ENCODE measurements at regions not wholly inside any gene's neighbourhood (a gene's known extent, or its start where the extent isn't known, plus 50 kb on each side); places are given as distances from the start of the nearest gene placed in this dataset.
A peak's percentile ranks its signal among the peaks of the same experiment; 100 is the strongest.
"Not testable (repeated sequence)": the region's sequence is repeated elsewhere in the genome, so short reads cannot be mapped to it uniquely, and the experiment has no call there.

- DNase-seq, result peak; percentile 76
Measured at GRCh38 chr3:154972951-154973350, 107.2 kb upstream of the MME start.

GRCh38 chr3:154971771-154972326 lies 108.3 kb upstream of the MME start:
- peak; percentile 74 for DNase-seq

- DNase-seq, result no peak
Measured at GRCh38 chr3:154971341-154971740, 108.8 kb upstream of the MME start.

DNA sequence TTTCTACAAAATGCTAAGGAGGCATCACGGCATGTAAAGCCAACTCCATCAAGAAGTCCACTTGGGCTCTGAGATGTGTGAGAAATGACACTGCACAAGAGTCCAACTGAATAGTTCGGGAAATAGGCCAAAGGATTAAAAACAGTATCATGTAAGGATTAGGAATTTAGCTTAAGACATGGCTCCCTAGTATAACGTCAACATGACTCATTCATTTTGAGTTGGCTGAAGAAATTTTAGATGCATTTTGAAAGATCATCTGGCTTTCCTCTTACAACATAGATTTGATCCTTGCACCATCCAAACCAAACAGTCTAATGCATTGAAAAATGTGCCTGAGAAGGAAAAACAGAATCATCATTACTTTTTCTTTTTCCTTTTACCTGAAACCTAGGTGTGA lies 109.3 kb upstream of the MME start:
- DNase-seq, result peak; percentile 79

GRCh38 chr3:154969366-154969765 lies 110.8 kb upstream of the MME start:
- peak; percentile 66 for DNase-seq

DNA sequence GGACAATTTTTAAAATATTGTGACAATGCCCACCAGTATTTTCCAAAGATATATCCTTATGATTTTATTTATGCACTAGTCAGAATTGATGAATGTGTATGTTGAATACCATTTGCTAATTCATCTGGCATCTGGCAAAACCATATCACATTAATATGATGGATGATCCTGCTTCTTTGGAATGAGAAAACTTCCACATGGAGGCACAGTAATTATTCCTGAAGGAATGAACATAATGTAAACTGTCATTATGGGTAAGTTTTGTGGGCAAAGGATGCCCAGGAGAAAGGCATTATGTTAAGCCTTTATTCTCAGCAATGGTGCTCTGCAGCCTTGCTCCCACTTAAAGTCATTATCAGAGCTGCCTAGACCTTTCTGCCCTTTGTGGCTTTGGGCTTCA lies 113.0 kb upstream of the MME start:
- DNase-seq, result peak; percentile 94

DNA sequence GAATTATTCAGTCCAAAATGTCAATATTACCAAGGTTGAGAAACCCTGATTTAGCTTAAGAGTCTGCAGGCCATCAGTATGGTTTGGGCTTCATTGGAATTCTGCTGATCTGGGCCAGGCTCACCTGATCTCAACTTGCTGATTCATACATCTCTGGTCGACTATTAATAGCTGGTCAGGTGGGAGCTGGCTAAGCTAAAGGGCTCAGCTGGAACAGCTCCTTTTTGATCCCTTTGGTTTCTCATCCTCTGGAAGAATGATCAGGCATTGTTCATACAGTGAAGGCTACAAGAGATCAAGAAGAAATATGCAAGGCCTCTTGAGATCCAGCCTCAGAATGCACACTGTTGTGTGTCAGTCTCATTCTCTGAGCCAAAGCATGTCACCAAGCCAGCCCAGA lies 123.3 kb upstream of the MME start:
- DNase-seq, result no peak

DNA sequence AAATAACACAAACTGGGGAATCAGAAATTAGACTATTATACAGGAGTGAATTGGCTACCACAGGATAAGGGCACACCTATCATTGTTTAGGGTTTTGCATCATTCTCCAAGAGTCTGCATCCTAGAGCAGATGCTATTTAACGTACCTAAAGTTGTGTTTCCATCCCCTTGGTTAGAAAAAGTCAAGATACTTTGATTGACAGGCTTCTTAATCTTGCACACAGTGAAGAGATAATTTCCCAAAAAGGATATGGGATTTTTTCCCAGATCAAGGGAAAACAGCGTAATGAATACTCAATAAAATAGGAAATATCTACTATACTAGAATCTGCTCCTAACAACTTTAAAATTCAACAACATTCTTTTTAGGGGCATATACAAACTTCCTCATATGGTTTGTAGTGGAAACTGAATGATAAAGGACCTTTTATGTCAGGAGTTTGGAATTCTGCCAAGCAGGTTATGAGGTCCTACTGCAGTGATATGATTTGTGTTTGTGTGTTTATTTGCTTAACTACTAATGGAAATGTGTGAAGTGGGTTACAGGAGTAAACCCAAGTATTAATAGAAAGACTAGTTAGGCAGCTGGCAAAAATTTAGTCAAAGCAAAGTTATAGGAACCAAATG lies 124.1 kb upstream of the MME start:
- no peak for DNase-seq

GRCh38 chr3:154954757-154955156 lies 125.4 kb upstream of the MME start:
- DNase-seq, result peak; percentile 33

- DNase-seq, result no peak
Measured at GRCh38 chr3:154953538-154953937, 126.6 kb upstream of the MME start.

DNA sequence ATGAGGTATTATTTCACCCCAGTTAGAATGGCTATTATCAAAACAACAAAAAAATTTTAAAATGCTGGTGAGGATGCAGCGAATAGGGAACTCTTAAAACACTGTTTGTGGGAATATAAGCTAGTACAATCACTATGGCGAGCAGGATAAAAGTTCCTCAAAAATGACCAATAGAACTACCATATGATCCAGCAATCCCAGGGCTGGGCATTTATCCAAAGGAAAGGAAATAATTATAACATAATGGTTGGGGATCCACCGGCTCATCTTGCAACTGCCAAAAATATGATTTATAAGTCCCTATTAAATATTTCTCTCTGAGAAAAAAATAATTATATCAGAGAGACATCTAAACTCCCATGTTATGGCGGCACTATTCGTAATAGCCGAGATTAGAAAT lies 127.6 kb upstream of the MME start:
- DNase-seq, result no peak

- DNase-seq, result no peak
Measured at GRCh38 chr3:154943981-154944380, 136.1 kb upstream of the MME start.

DNA sequence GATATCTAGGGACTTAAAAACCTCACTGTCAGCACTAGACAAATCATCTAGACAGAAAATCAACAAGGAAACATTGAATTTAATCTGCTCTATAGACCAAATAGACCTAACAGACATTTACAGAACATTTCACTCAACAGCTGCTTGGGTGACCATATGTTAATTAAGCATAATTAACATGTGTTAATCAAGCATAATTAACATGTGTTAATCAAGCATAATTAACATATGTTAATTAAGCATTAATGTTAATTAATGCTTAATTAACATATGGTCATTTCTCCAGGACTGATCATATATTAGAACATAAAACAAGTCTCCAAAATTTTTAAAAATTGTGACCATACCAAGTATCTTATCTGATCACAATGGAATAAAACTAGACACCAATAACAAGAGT lies 137.3 kb upstream of the MME start:
- no peak for DNase-seq

GRCh38 chr3:154936196-154936595 lies 143.9 kb upstream of the MME start:
- no peak for DNase-seq

DNA sequence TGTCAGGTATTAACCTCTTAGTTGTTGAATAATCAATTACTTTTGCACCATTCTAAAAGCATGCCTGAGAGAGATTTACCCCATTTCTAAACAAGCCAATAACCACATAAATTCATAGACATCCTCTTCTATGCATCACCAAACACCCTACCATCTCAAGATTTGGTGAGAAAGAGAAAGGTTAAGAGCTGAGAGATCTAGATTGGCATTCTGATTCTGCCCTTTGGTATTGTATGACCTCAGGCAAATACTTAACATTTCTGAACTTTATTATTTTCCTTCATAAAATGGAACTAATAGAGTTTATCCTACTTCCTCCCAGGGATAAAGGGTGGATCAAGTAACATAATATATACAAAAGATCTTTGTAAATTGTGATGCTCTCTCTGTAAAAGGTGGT lies 146.5 kb upstream of the MME start:
- DNase-seq, result no peak

- DNase-seq, result no peak
Measured at GRCh38 chr3:154932633-154933032, 147.5 kb upstream of the MME start.

- peak; percentile 65 for DNase-seq
Measured at GRCh38 chr3:154931484-154931883, 148.6 kb upstream of the MME start.

- no peak for DNase-seq
Measured at GRCh38 chr3:154926721-154927120, 153.4 kb upstream of the MME start.

GRCh38 chr3:154921351-154921750 lies 158.8 kb upstream of the MME start:
- DNase-seq, result no peak

DNA sequence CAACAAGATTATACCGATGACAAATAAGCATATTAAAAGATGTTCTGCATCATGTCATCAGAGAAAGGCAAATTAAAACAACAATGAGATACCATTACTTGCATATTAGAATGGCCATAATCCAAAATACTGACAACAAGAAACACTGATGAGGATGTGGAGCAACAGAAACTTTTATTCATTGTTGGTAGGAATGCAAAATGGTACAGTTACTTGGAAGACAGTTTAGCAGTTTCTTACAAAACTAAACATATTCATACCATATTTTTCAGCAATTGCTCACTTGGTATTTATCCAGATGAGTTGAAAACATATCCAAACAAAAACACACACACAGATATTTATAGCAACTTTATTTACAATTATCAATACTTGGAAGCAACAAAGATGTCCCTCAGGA lies 160.9 kb upstream of the MME start:
- DNase-seq, result no peak

GRCh38 chr3:154904328-154904727 lies 175.8 kb upstream of the MME start:
- peak; percentile 17 for DNase-seq

GRCh38 chr3:154902495-154902894 lies 177.6 kb upstream of the MME start:
- not testable (repeated sequence) for DNase-seq

GRCh38 chr3:154901278-154901677 lies 178.8 kb upstream of the MME start:
- DNase-seq, result no peak

DNA sequence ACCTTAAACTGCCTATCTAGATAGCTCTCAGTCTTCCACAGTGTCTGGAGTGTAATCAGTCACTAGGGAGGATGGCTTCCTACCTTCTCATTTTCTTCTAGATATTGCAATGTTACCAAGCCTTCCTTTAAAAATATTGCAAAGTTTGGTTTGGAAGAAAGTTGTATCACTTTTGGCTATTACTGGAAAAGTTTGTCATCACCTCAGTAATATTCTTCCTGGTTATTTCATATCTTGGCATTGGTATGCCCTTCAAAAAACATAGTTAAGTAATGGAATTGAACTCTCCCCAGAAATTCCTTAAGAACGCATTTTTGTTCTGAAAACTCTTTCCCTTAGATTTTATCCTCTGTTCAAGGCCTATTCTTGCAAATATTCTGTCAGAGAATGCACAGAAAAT lies 179.3 kb upstream of the MME start:
- no peak for DNase-seq

- DNase-seq, result no peak
Measured at GRCh38 chr3:154898916-154899315, 181.2 kb upstream of the MME start.
